B cell (primary cell): ENCODE measurements at regions not wholly inside any gene's neighbourhood (a gene's known extent, or its start where the extent isn't known, plus 50 kb on each side); places are given as distances from the start of the nearest gene placed in this dataset.

Experiments
- ATAC-seq: fragments of 200-7000 bp; cut with Tn5 transposase; one replicate; pipeline ENCODE4 v1.10.0; 2021; ENCODE audit warnings: low read depth, mild to moderate bottlenecking, moderate number of reproducible peaks, moderate library complexity
- CTCF ChIA-PET: fragments of 350-600 bp; sonication (Branson Sonifier 250); formaldehyde crosslinking; loops from one replicate; lab custom pipeline; 2021; ENCODE audit warnings: antibody characterized with exemption, inconsistent platforms; lab: Charles Lee
- POLR2A ChIA-PET: fragments of 350-600 bp; sonication (Branson Sonifier 250); formaldehyde crosslinking; loops from one replicate; lab custom pipeline; 2021; ENCODE audit warnings: antibody characterized with exemption; lab: Charles Lee
- DNase-seq: peaks from one replicate; pipeline ENCODE4 v3.0.0; 2013
- H2AFZ ChIP-seq: 2 replicates; pipeline ENCODE4 v1.6.1; 2012; ENCODE audit warnings: mild to moderate bottlenecking, low read depth, low read length; ENCODE audit not compliant: insufficient read depth, poor library complexity, severe bottlenecking
- H3K27ac ChIP-seq, 2 donors: 1 replicate in 1 of 2; 2 replicates in 1 of 2; pipeline ENCODE4 v1.5.1; 2012 to 2013; ENCODE audit warnings: low read length in 2 of 2, mild to moderate bottlenecking in 2 of 2, moderate library complexity in 1 of 2
- H3K27me3 ChIP-seq, 4 experiments: fragments of 200-600 bp in 1 of 4; sonication (generic) in 1 of 4; replicated peaks in 1 of 4; 1 replicate in 2 of 4; 2 replicates in 2 of 4; pipeline versions ENCODE4 v1.6.1 to v1.7.0; 2013 to 2016; ENCODE audit warnings: low read length in 3 of 4, mild to moderate bottlenecking in 2 of 4, mixed read lengths in 1 of 4, moderate library complexity in 1 of 4; ENCODE audit not compliant: insufficient read depth in 4 of 4, control insufficient read depth in 3 of 4; ENCODE audit errors: control extremely low read depth in 1 of 4
- H3K36me3 ChIP-seq, 2 experiments: replicated peaks in 1 of 2; 1 replicate in 1 of 2; 2 replicates in 1 of 2; pipeline versions ENCODE4 v1.6.1 to v1.7.1; 2013; ENCODE audit warnings: low read length in 1 of 2; ENCODE audit not compliant: insufficient read depth in 2 of 2, control insufficient read depth in 1 of 2; ENCODE audit errors: control extremely low read depth in 1 of 2, extremely low read depth in 1 of 2
- H3K4me1 ChIP-seq, 2 donors: fragments of 200-600 bp in 1 of 2; sonication (generic) in 1 of 2; 1 replicate in 1 of 2; 2 replicates in 1 of 2; pipeline versions ENCODE4 v1.5.1 to v1.6.1; 2013 to 2017; ENCODE audit warnings: low read length in 2 of 2; ENCODE audit not compliant: control insufficient read depth in 2 of 2, insufficient read depth in 2 of 2
- H3K4me2 ChIP-seq: replicated peaks from 2 replicates; pipeline ENCODE3; 2012; ENCODE audit warnings: mild to moderate bottlenecking, low read depth, low read length; ENCODE audit not compliant: poor library complexity, severe bottlenecking
- H3K4me3 ChIP-seq, 5 experiments: fragments of 200-600 bp in 1 of 5; sonication (generic) in 1 of 5; 1 replicate in 3 of 5; 2 replicates in 2 of 5; pipeline versions ENCODE4 v1.5.1 to v1.7.0; 2011 to 2016; ENCODE audit warnings: low read length in 4 of 5, mild to moderate bottlenecking in 4 of 5, low read depth in 2 of 5, control low read depth in 1 of 5, moderate library complexity in 1 of 5; ENCODE audit not compliant: insufficient read depth in 1 of 5; ENCODE audit errors: control extremely low read depth in 1 of 5, extremely low read depth in 1 of 5
- H3K79me2 ChIP-seq: fragments of 200-600 bp; sonication (generic); one replicate; pipeline ENCODE4 v1.6.0; 2016; ENCODE audit warnings: low read length; ENCODE audit not compliant: control insufficient read depth, insufficient read depth
- H3K9ac ChIP-seq: fragments of 200-600 bp; sonication (generic); 2 replicates; pipeline ENCODE4 v1.6.1; 2017; ENCODE audit warnings: mild to moderate bottlenecking, low read length, moderate library complexity
- H3K9me3 ChIP-seq, 3 donors: one replicate each; pipeline versions ENCODE4 v1.6.1 to v1.7.1; 2013; ENCODE audit warnings: low read length in 2 of 3; ENCODE audit not compliant: control insufficient read depth in 2 of 3, insufficient read depth in 1 of 3; ENCODE audit errors: control extremely low read depth in 1 of 3
- H4K20me1 ChIP-seq: 2 replicates; pipeline ENCODE4 v1.6.0; 2012; ENCODE audit warnings: mild to moderate bottlenecking, low read length; ENCODE audit not compliant: insufficient read depth, control insufficient read depth, poor library complexity, severe bottlenecking
- H3K27ac Mint-ChIP-seq: one replicate; pipeline ENCODE4 v1.8.0; 2021; ENCODE audit warnings: mixed read lengths
- H3K27me3 Mint-ChIP-seq: one replicate; pipeline ENCODE4 v1.8.0; 2021; ENCODE audit warnings: mixed read lengths
- H3K4me1 Mint-ChIP-seq: one replicate; pipeline ENCODE4 v1.8.0; 2021; ENCODE audit warnings: mixed read lengths
- H3K4me3 Mint-ChIP-seq: one replicate; pipeline ENCODE4 v1.8.0; 2021; ENCODE audit warnings: mixed read lengths
- H3K9me3 Mint-ChIP-seq: one replicate; pipeline ENCODE4 v1.8.0; 2022; ENCODE audit warnings: mixed read lengths; ENCODE audit not compliant: insufficient read depth
- EZH2 ChIP-seq: IDR thresholded peaks from 2 replicates; pipeline ENCODE4 v1.6.1; 2012; ENCODE audit warnings: borderline replicate concordance, low read depth, mild to moderate bottlenecking, moderate library complexity, low read length; ENCODE audit not compliant: insufficient read depth, poor library complexity, severe bottlenecking
- WGBS: methylation state at CpG from one replicate; pipeline ENCODE4 v1.1.5; 2013; ENCODE audit warnings: missing lambda C conversion rate; ENCODE audit not compliant: insufficient coverage; 5-methylcytosine and 5-hydroxymethylcytosine counted together
- intact Hi-C: fragments of 100-400 bp; cut with micrococcal nuclease; formaldehyde crosslinking; loops from one replicate; pipeline ENCODE4 v1.10.0; 2022
- TF ChIP-seq, protein P1 (sequence below): fragments of 200-600 bp; IDR thresholded peaks from one replicate; pipeline ENCODE4 v1.8.0; 2022; ENCODE audit warnings: antibody characterized with exemption, mild to moderate bottlenecking

DNA sequence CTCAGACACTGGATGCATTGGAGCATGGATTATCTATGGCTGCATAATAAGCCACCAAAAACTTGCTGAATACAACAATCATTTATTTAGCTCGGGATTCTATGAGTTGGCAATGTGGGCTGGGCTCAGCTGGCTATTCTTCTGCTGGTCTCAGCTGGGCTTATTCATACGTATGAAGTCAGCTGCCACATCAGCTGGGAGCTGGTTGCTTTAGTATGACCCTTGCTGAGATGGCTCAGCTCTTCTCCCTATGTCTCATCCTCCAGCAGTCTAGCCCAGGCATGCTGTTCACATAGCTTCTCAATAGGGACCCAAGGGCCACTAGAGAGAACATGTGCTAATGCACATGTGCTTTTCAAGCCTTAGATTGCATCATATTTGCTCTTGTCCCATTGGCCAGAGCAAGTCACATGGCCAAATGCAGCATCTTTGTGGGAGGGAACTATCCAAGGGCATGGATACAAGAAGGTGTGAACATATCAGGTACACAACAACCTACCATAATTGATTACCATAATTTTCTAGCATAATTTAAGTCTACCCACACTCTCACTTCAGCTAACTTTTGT lies 444.6 kb downstream of the KIF16B start:
- Histone ChIP-seq H3K27me3 (no peaks in the 10 kb centered on the region), H4K20me1 (no peaks in the 10 kb centered on the region), H2AFZ (no peak overlapping the region), H3K9me3 (peaks cover 0 to 4% (median 0%) of the 10 kb centered on the region in 3 donors), H3K4me2 (no peak overlapping the region), H3K36me3 (no peaks in the 10 kb centered on the region), H3K4me1 (peaks cover 7 to 9% of the 10 kb centered on the region in 2 donors), H3K9ac (no peak overlapping the region), H3K27ac (no peak overlapping the region), H3K4me3 (no peak overlapping the region), H3K79me2 (no peaks in the 10 kb centered on the region)
- TF ChIP-seq EZH2: no peak
- TF ChIP-seq, protein P1, sequence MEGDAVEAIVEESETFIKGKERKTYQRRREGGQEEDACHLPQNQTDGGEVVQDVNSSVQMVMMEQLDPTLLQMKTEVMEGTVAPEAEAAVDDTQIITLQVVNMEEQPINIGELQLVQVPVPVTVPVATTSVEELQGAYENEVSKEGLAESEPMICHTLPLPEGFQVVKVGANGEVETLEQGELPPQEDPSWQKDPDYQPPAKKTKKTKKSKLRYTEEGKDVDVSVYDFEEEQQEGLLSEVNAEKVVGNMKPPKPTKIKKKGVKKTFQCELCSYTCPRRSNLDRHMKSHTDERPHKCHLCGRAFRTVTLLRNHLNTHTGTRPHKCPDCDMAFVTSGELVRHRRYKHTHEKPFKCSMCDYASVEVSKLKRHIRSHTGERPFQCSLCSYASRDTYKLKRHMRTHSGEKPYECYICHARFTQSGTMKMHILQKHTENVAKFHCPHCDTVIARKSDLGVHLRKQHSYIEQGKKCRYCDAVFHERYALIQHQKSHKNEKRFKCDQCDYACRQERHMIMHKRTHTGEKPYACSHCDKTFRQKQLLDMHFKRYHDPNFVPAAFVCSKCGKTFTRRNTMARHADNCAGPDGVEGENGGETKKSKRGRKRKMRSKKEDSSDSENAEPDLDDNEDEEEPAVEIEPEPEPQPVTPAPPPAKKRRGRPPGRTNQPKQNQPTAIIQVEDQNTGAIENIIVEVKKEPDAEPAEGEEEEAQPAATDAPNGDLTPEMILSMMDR: no peak
- WGBS: 97% methylated on average over 2 of the region's 2 CpGs
- peaks cover 12% of the 10 kb centered on the region for H3K4me1 Mint-ChIP-seq
- POLR2A ChIA-PET: no interaction called here
- no peaks in the 10 kb centered on the region for H3K9me3 Mint-ChIP-seq
- no peak overlapping the region for H3K4me3 Mint-ChIP-seq
- DNase-seq (no peak), ATAC-seq (no peak)
- intact Hi-C loops: no loop called here
- no peak overlapping the region for H3K27ac Mint-ChIP-seq
- no peaks in the 10 kb centered on the region for H3K27me3 Mint-ChIP-seq
- CTCF ChIA-PET: no interaction called here

DNA sequence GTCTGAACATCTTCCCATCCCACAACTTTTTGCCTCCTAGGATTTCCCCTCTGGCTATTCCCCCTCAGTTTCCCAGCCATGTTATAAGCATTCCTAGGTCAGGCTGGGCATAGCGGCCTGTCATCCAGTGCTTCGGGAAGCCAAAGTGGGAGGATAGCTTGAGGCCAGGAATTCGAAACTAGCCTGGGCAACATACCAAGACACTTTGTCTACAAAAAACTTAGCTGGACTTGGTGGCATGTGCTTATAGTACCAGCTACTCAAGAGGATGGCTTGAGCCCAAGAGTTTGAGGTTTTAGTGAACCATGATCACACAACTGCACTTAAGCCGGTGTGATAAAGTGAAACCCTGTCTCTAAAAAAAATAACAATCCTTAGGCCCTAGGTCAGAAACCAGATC lies 447.4 kb downstream of the KIF16B start:
- H3K4me3 Mint-ChIP-seq: no peak overlapping the region
- no peak overlapping the region for H3K9ac ChIP-seq
- H3K4me1 ChIP-seq: peaks cover 7 to 9% of the 10 kb centered on the region in 2 donors
- WGBS: 100% methylated on average over 2 of the region's 4 CpGs
- H3K4me3 ChIP-seq: no peak overlapping the region
- no peak overlapping the region for H3K27ac ChIP-seq
- DNase-seq: no peak
- ChIA-PET CTCF (no interaction called here), POLR2A (no interaction called here)
- H3K4me2 ChIP-seq: no peak overlapping the region
- H4K20me1 ChIP-seq: no peaks in the 10 kb centered on the region
- intact Hi-C loops: no loop called here
- H3K79me2 ChIP-seq: no peaks in the 10 kb centered on the region
- H2AFZ ChIP-seq: peak overlapping the region; percentile 9
- peaks cover 0 to 4% (median 0%) of the 10 kb centered on the region in 3 donors for H3K9me3 ChIP-seq
- no peak for ATAC-seq
- H3K36me3 ChIP-seq: no peaks in the 10 kb centered on the region
- no peaks in the 10 kb centered on the region for H3K27me3 Mint-ChIP-seq
- peak overlapping the region; percentile 50 for H3K27ac Mint-ChIP-seq
- no peak for TF ChIP-seq EZH2
- TF ChIP-seq, protein P1: no peak
- H3K9me3 Mint-ChIP-seq: no peaks in the 10 kb centered on the region
- no peaks in the 10 kb centered on the region for H3K27me3 ChIP-seq
- peaks cover 14% of the 10 kb centered on the region for H3K4me1 Mint-ChIP-seq
